WTC11 (cell line): ENCODE measurements at regions not wholly inside any gene's neighbourhood (a gene's known extent, or its start where the extent isn't known, plus 50 kb on each side); places are given as distances from the start of the nearest gene placed in this dataset.

Experiments used
- CREM ChIP-seq: sonication (generic); formaldehyde crosslinking; IDR thresholded peaks from 2 replicates; pipeline ENCODE4 v1.8.1; 2022; ENCODE audit warnings: mild to moderate bottlenecking, missing genetic modification reagents, moderate library complexity
- CTCF ChIP-seq: fragments of 200-600 bp; IDR thresholded peaks from 2 replicates; pipeline ENCODE4 v1.8.0; 2022; ENCODE audit warnings: antibody characterized with exemption
- E2F4 ChIP-seq: sonication (generic); formaldehyde crosslinking; IDR thresholded peaks from 2 replicates; pipeline ENCODE4 v1.8.1; 2022; ENCODE audit warnings: low read depth, mild to moderate bottlenecking, moderate library complexity, missing genetic modification reagents, borderline replicate concordance
- ELF4 ChIP-seq: sonication (generic); formaldehyde crosslinking; IDR thresholded peaks from 2 replicates; pipeline ENCODE4 v1.8.1; 2022; ENCODE audit warnings: low read depth, mild to moderate bottlenecking, moderate library complexity, missing genetic modification reagents
- JUN ChIP-seq: sonication (generic); formaldehyde crosslinking; IDR thresholded peaks from 2 replicates; pipeline ENCODE4 v1.8.0; 2023; ENCODE audit warnings: mild to moderate bottlenecking, missing genetic modification reagents
- NR1H2 ChIP-seq: sonication (generic); formaldehyde crosslinking; IDR thresholded peaks from 2 replicates; pipeline ENCODE4 v1.9.0; 2021; ENCODE audit warnings: mild to moderate bottlenecking, moderate library complexity, missing genetic modification reagents
- NR3C1 ChIP-seq: sonication (generic); formaldehyde crosslinking; conservative IDR thresholded peaks from 2 replicates; pipeline ENCODE4 v1.8.1; 2023; ENCODE audit warnings: low read depth, mild to moderate bottlenecking, missing genetic modification reagents
- SP1 ChIP-seq: sonication (generic); formaldehyde crosslinking; conservative IDR thresholded peaks from 2 replicates; pipeline ENCODE4 v1.8.1; 2022; ENCODE audit warnings: missing genetic modification reagents
- STAT6 ChIP-seq: sonication (generic); formaldehyde crosslinking; conservative IDR thresholded peaks from 2 replicates; pipeline ENCODE4 v1.8.1; 2023; ENCODE audit warnings: mild to moderate bottlenecking, low read depth, missing genetic modification reagents, moderate library complexity
- TCF7 ChIP-seq: sonication (generic); formaldehyde crosslinking; IDR thresholded peaks from 2 replicates; pipeline ENCODE4 v1.8.0; 2022; ENCODE audit warnings: mild to moderate bottlenecking, low read depth, missing genetic modification reagents, moderate library complexity
- ZNF121 ChIP-seq: sonication (generic); formaldehyde crosslinking; IDR thresholded peaks from 2 replicates; pipeline ENCODE4 v1.8.0; 2023; ENCODE audit warnings: missing genetic modification reagents
- TF ChIP-seq, protein P1 (sequence below): sonication (generic); formaldehyde crosslinking; IDR thresholded peaks from 2 replicates; pipeline ENCODE4 v1.8.0; 2022; ENCODE audit warnings: missing genetic modification reagents

GRCh38 chr10:81367132-81367531, 507.9 kb upstream of the NRG3 start:
- TF ChIP-seq CREM (no peak), CTCF (no peak), ZNF121 (CRISPR knock-in tag) (no peak), STAT6 (no peak), SP1 (CRISPR knock-in tag) (no peak), NR1H2 (CRISPR knock-in tag) (no peak), ELF4 (CRISPR knock-in tag) (no peak), JUN (CRISPR knock-in tag) (no peak), NR3C1 (CRISPR knock-in tag) (no peak), E2F4 (CRISPR knock-in tag) (no peak), TCF7 (CRISPR knock-in tag) (no peak)
- TF ChIP-seq, protein P1, sequence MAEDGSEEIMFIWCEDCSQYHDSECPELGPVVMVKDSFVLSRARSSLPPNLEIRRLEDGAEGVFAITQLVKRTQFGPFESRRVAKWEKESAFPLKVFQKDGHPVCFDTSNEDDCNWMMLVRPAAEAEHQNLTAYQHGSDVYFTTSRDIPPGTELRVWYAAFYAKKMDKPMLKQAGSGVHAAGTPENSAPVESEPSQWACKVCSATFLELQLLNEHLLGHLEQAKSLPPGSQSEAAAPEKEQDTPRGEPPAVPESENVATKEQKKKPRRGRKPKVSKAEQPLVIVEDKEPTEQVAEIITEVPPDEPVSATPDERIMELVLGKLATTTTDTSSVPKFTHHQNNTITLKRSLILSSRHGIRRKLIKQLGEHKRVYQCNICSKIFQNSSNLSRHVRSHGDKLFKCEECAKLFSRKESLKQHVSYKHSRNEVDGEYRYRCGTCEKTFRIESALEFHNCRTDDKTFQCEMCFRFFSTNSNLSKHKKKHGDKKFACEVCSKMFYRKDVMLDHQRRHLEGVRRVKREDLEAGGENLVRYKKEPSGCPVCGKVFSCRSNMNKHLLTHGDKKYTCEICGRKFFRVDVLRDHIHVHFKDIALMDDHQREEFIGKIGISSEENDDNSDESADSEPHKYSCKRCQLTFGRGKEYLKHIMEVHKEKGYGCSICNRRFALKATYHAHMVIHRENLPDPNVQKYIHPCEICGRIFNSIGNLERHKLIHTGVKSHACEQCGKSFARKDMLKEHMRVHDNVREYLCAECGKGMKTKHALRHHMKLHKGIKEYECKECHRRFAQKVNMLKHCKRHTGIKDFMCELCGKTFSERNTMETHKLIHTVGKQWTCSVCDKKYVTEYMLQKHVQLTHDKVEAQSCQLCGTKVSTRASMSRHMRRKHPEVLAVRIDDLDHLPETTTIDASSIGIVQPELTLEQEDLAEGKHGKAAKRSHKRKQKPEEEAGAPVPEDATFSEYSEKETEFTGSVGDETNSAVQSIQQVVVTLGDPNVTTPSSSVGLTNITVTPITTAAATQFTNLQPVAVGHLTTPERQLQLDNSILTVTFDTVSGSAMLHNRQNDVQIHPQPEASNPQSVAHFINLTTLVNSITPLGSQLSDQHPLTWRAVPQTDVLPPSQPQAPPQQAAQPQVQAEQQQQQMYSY (CRISPR knock-in tag): no peak
